PFSK-1 (cell line): ENCODE measurements at regions not wholly inside any gene's neighbourhood (a gene's known extent, or its start where the extent isn't known, plus 50 kb on each side); places are given as distances from the start of the nearest gene placed in this dataset.

Experiments
- FOXP2 ChIP-seq: optimal IDR thresholded peaks from 2 replicates; pipeline ENCODE3; 2011; ENCODE audit warnings: borderline replicate concordance, control low read depth, inconsistent platforms; ENCODE audit not compliant: insufficient read depth; ENCODE audit errors: extremely low read length, extremely low read depth
- POLR2AphosphoS5 ChIP-seq: IDR thresholded peaks from 2 replicates; pipeline ENCODE4 v1.6.1; 2012; ENCODE audit warnings: low read depth, mild to moderate bottlenecking, control low read depth, low read length, moderate library complexity
- REST ChIP-seq, 2 experiments: IDR thresholded peaks; 2 replicates each; pipeline versions ENCODE4 v1.6.1 to v1.8.0; 2011 to 2012; ENCODE audit warnings: low read depth in 2 of 2, low read length in 2 of 2, control low read depth in 1 of 2, inconsistent platforms in 1 of 2, mild to moderate bottlenecking in 1 of 2, moderate library complexity in 1 of 2; ENCODE audit not compliant: insufficient read depth in 1 of 2
- SIN3A ChIP-seq: IDR thresholded peaks from 2 replicates; pipeline ENCODE4 v1.6.1; 2012; ENCODE audit warnings: mild to moderate bottlenecking, low read length, moderate library complexity, borderline replicate concordance; ENCODE audit not compliant: insufficient read depth
- TAF1 ChIP-seq: IDR thresholded peaks from 2 replicates; pipeline ENCODE4 v1.6.1; 2012; ENCODE audit warnings: low read length, control low read depth, borderline replicate concordance; ENCODE audit not compliant: insufficient read depth

- TF ChIP-seq POLR2AphosphoS5 = no peak
- no peak for TF ChIP-seq REST (IDR thresholded peaks at IDR 0.05; ENCODE audit: insufficient read depth in 1 of 2, low read depth in 2 of 2, low read length in 2 of 2)
Measured at GRCh38 chr9:129561594-129562281, 59.2 kb downstream of the C9orf50 start.

- TF ChIP-seq REST (IDR thresholded peaks at IDR 0.05; ENCODE audit: insufficient read depth in 1 of 2, low read depth in 2 of 2, low read length in 2 of 2) (no peak), FOXP2 (no peak), TAF1 (no peak), POLR2AphosphoS5 (no peak), SIN3A (no peak)
Measured at GRCh38 chr9:129560881-129561306, 60.0 kb downstream of the C9orf50 start.

- TF ChIP-seq REST (IDR thresholded peaks at IDR 0.05; ENCODE audit: insufficient read depth in 1 of 2, low read depth in 2 of 2, low read length in 2 of 2) = no peak
- no peak for TF ChIP-seq SIN3A
- TF ChIP-seq POLR2AphosphoS5 = no peak
- no peak for TF ChIP-seq TAF1
- TF ChIP-seq FOXP2 = no peak
Measured at GRCh38 chr9:129559506-129559881, 61.4 kb downstream of the C9orf50 start.

GRCh38 chr9:129558551-129559505 is 62.1 kb downstream of the C9orf50 start:
- TF ChIP-seq FOXP2 = no peak

GRCh38 chr9:129558063-129558550 is 62.8 kb downstream of the C9orf50 start:
- TF ChIP-seq FOXP2 (no peak), POLR2AphosphoS5 (no peak), SIN3A (no peak), REST (IDR thresholded peaks at IDR 0.05; ENCODE audit: insufficient read depth in 1 of 2, low read depth in 2 of 2, low read length in 2 of 2) (no peak), TAF1 (no peak)
